Stimulated activated CD8-positive, alpha-beta memory T cell treated with anti-CD3 and anti-CD28 coated beads, Interleukin-7, amount 100 ng/mL, for 48 hours (primary cell): ENCODE measurements at regions not wholly inside any gene's neighbourhood (a gene's known extent, or its start where the extent isn't known, plus 50 kb on each side); places are given as distances from the start of the nearest gene placed in this dataset.

Experiments
- DNase-seq, 2 donors: peaks; one replicate each; pipeline ENCODE4 v3.0.0-alpha.2; 2020; ENCODE audit warnings: low read depth in 1 of 2; ENCODE audit errors: extremely low read depth in 1 of 2

- DNase-seq: no peak
Measured at GRCh38 chr3:124174910-124175874, 183.3 kb upstream of the ROPN1 start.

- no peak for DNase-seq
Measured at GRCh38 chr3:124177071-124177470, 185.1 kb upstream of the ROPN1 start.

- no peak for DNase-seq
Measured at GRCh38 chr3:124178531-124178930, 186.6 kb upstream of the ROPN1 start.

GRCh38 chr3:124200407-124200806, 208.5 kb upstream of the ROPN1 start:
- DNase-seq: no peak

- no peak for DNase-seq
Measured at GRCh38 chr3:124201226-124201625, 209.3 kb upstream of the ROPN1 start.

GRCh38 chr3:124201786-124202185, 209.9 kb upstream of the ROPN1 start:
- DNase-seq: no peak

GRCh38 chr3:124202754-124203153, 210.8 kb upstream of the ROPN1 start:
- no peak for DNase-seq

GRCh38 chr3:124203292-124203691, 211.4 kb upstream of the ROPN1 start:
- DNase-seq: no peak

- no peak for DNase-seq
Measured at GRCh38 chr3:124206225-124207055, 214.5 kb upstream of the ROPN1 start.

- no peak for DNase-seq
Measured at GRCh38 chr3:124207077-124207476, 215.2 kb upstream of the ROPN1 start.

GRCh38 chr3:124207873-124208485, 216.1 kb upstream of the ROPN1 start:
- no peak for DNase-seq

- no peak for DNase-seq
Measured at GRCh38 chr3:124209426-124209825, 217.5 kb upstream of the ROPN1 start.

GRCh38 chr3:124210899-124211298, 219.0 kb upstream of the ROPN1 start:
- no peak for DNase-seq

- DNase-seq: no peak
Measured at GRCh38 chr3:124213641-124214040, 221.7 kb upstream of the ROPN1 start.

- DNase-seq: no peak
Measured at GRCh38 chr3:124217542-124217941, 225.6 kb upstream of the ROPN1 start.

GRCh38 chr3:124221422-124221821, 229.5 kb upstream of the ROPN1 start:
- DNase-seq: no peak

- DNase-seq: no peak
Measured at GRCh38 chr3:124223853-124224252, 231.9 kb upstream of the ROPN1 start.

- DNase-seq: no peak
Measured at GRCh38 chr3:124227150-124227630, 235.3 kb upstream of the ROPN1 start.

GRCh38 chr3:124229420-124229819, 237.5 kb upstream of the ROPN1 start:
- DNase-seq: no peak

GRCh38 chr3:124229836-124230235, 237.9 kb upstream of the ROPN1 start:
- DNase-seq: no peak

GRCh38 chr3:124230432-124230831, 238.5 kb upstream of the ROPN1 start:
- DNase-seq: no peak
